SJSA1 (cell line): ENCODE measurements at regions not wholly inside any gene's neighbourhood (a gene's known extent, or its start where the extent isn't known, plus 50 kb on each side); places are given as distances from the start of the nearest gene placed in this dataset.
"Not testable (repeated sequence)": the region's sequence is repeated elsewhere in the genome, so short reads cannot be mapped to it uniquely, and the experiment has no call there.

Experiments used
- DNase-seq, 2 experiments: peaks; one replicate each; pipeline ENCODE4 v3.0.0-alpha.2; 2015 to 2020; ENCODE audit warnings: low spot score in 2 of 2, low read depth in 1 of 2
- H3K27ac ChIP-seq: fragments of 250-450 bp; sonication (Bioruptor Pico); 2 replicates; pipeline ENCODE4 v1.5.1; 2020; ENCODE audit warnings: mild to moderate bottlenecking, moderate library complexity
- H3K27me3 ChIP-seq: fragments of 250-450 bp; sonication (Bioruptor Pico); replicated peaks from 2 replicates; pipeline ENCODE4 v1.5.1; 2020; ENCODE audit warnings: mild to moderate bottlenecking, moderate library complexity
- H3K36me3 ChIP-seq: fragments of 250-450 bp; sonication (Bioruptor Pico); 2 replicates; pipeline ENCODE4 v1.5.1; 2020; ENCODE audit warnings: mild to moderate bottlenecking
- H3K4me1 ChIP-seq: fragments of 250-450 bp; sonication (Bioruptor Pico); replicated peaks from 2 replicates; pipeline ENCODE4 v1.6.1; 2021; ENCODE audit warnings: mild to moderate bottlenecking
- H3K4me3 ChIP-seq: fragments of 250-450 bp; sonication (Bioruptor Pico); 2 replicates; pipeline ENCODE4 v1.5.1; 2020; ENCODE audit warnings: mild to moderate bottlenecking
- H3K9me3 ChIP-seq: fragments of 250-450 bp; sonication (Bioruptor Pico); replicated peaks from 2 replicates; pipeline ENCODE4 v1.5.1; 2020; ENCODE audit warnings: mild to moderate bottlenecking

- H3K27ac ChIP-seq, result no peak overlapping the region
- no peaks in the 10 kb centered on the region for H3K27me3 ChIP-seq
- no peaks in the 10 kb centered on the region for H3K36me3 ChIP-seq
- no peak overlapping the region for H3K4me3 ChIP-seq
- no peaks in the 10 kb centered on the region for H3K9me3 ChIP-seq
- no peak for DNase-seq
- H3K4me1 ChIP-seq, result no peaks in the 10 kb centered on the region
These were observed 505.2 kb downstream of the RMST start for GRCh38 chr12:97967831-97968230.

- Histone ChIP-seq H3K27me3 (no peaks in the 10 kb centered on the region), H3K4me1 (no peaks in the 10 kb centered on the region), H3K4me3 (no peak overlapping the region), H3K27ac (no peak overlapping the region), H3K36me3 (no peaks in the 10 kb centered on the region), H3K9me3 (no peaks in the 10 kb centered on the region)
- no peak for DNase-seq
These were observed 506.1 kb downstream of the RMST start for GRCh38 chr12:97968641-97969197.

GRCh38 chr12:97977870-97978405 is 515.3 kb downstream of the RMST start:
- no peaks in the 10 kb centered on the region for H3K4me1 ChIP-seq
- no peak overlapping the region for H3K4me3 ChIP-seq
- no peak for DNase-seq
- no peaks in the 10 kb centered on the region for H3K27me3 ChIP-seq
- H3K36me3 ChIP-seq, result no peaks in the 10 kb centered on the region
- H3K27ac ChIP-seq, result no peak overlapping the region
- no peaks in the 10 kb centered on the region for H3K9me3 ChIP-seq

GRCh38 chr12:97982684-97983083 is 520.1 kb downstream of the RMST start:
- H3K9me3 ChIP-seq, result no peaks in the 10 kb centered on the region
- DNase-seq, result no peak
- no peak overlapping the region for H3K4me3 ChIP-seq

GRCh38 chr12:97983796-97984195 is 521.2 kb downstream of the RMST start:
- Histone ChIP-seq H3K4me3 (no peak overlapping the region), H3K9me3 (no peaks in the 10 kb centered on the region), H3K36me3 (no peaks in the 10 kb centered on the region), H3K27ac (no peak overlapping the region), H3K27me3 (no peaks in the 10 kb centered on the region), H3K4me1 (no peaks in the 10 kb centered on the region)
- no peak for DNase-seq

More at GRCh38 chr12:97982684-97983083, 520.1 kb downstream of the RMST start:
- H3K36me3 ChIP-seq, result no peaks in the 10 kb centered on the region
- H3K27me3 ChIP-seq, result no peaks in the 10 kb centered on the region
- no peak overlapping the region for H3K27ac ChIP-seq
- H3K4me1 ChIP-seq, result no peaks in the 10 kb centered on the region

- Histone ChIP-seq H3K9me3 (no peaks in the 10 kb centered on the region), H3K4me1 (no peaks in the 10 kb centered on the region), H3K27me3 (no peaks in the 10 kb centered on the region), H3K4me3 (no peak overlapping the region), H3K36me3 (no peaks in the 10 kb centered on the region), H3K27ac (no peak overlapping the region)
- DNase-seq, result no peak
These were observed 521.8 kb downstream of the RMST start for GRCh38 chr12:97984436-97984835.

GRCh38 chr12:97984974-97985580 is 522.5 kb downstream of the RMST start:
- no peaks in the 10 kb centered on the region for H3K9me3 ChIP-seq
- no peak overlapping the region for H3K27ac ChIP-seq
- no peaks in the 10 kb centered on the region for H3K4me1 ChIP-seq
- no peak overlapping the region for H3K4me3 ChIP-seq
- no peaks in the 10 kb centered on the region for H3K27me3 ChIP-seq
- no peaks in the 10 kb centered on the region for H3K36me3 ChIP-seq
- no peak for DNase-seq

- DNase-seq, result no peak
- H3K9me3 ChIP-seq, result no peaks in the 10 kb centered on the region
- no peak overlapping the region for H3K4me3 ChIP-seq
- no peaks in the 10 kb centered on the region for H3K4me1 ChIP-seq
- no peaks in the 10 kb centered on the region for H3K27me3 ChIP-seq
- no peak overlapping the region for H3K27ac ChIP-seq
- no peaks in the 10 kb centered on the region for H3K36me3 ChIP-seq
These were observed 523.2 kb downstream of the RMST start for GRCh38 chr12:97985834-97986233.

GRCh38 chr12:97988588-97988987 is 526.0 kb downstream of the RMST start:
- not testable (repeated sequence) for H3K4me1 ChIP-seq, H3K9me3 ChIP-seq, H3K27ac ChIP-seq, H3K27me3 ChIP-seq, H3K36me3 ChIP-seq, DNase-seq, H3K4me3 ChIP-seq

GRCh38 chr12:97989366-97989940 is 525.9 kb upstream of the TMPO start:
- DNase-seq, result no peak

GRCh38 chr12:97994746-97995484 is 520.5 kb upstream of the TMPO start:
- H3K27me3 ChIP-seq, result 0 out of 2 replicates have a peak, but pooled peaks cover 3% of the 10 kb centered on the region
- no peaks in the 10 kb centered on the region for H3K36me3 ChIP-seq
- H3K27ac ChIP-seq, result no peak overlapping the region
- no peaks in the 10 kb centered on the region for H3K4me1 ChIP-seq
- no peak for DNase-seq
- no peak overlapping the region for H3K4me3 ChIP-seq
- H3K9me3 ChIP-seq, result no peaks in the 10 kb centered on the region

More at GRCh38 chr12:97989366-97989940, 525.9 kb upstream of the TMPO start:
- Histone ChIP-seq H3K27me3 (no peaks in the 10 kb centered on the region), H3K36me3 (no peaks in the 10 kb centered on the region), H3K27ac (no peak overlapping the region), H3K4me1 (no peaks in the 10 kb centered on the region), H3K4me3 (no peak overlapping the region), H3K9me3 (no peaks in the 10 kb centered on the region)

GRCh38 chr12:97995559-97995958 is 519.8 kb upstream of the TMPO start:
- Histone ChIP-seq H3K27ac (no peak overlapping the region), H3K4me3 (no peak overlapping the region), H3K36me3 (no peaks in the 10 kb centered on the region), H3K27me3 (0 out of 2 replicates have a peak, but pooled peaks cover 3% of the 10 kb centered on the region), H3K9me3 (no peaks in the 10 kb centered on the region), H3K4me1 (no peaks in the 10 kb centered on the region)
- DNase-seq, result no peak

GRCh38 chr12:98001430-98001829 is 514.0 kb upstream of the TMPO start:
- H3K27ac ChIP-seq, result no peak overlapping the region
- H3K36me3 ChIP-seq, result no peaks in the 10 kb centered on the region
- H3K4me1 ChIP-seq, result no peaks in the 10 kb centered on the region
- H3K9me3 ChIP-seq, result no peaks in the 10 kb centered on the region
- peaks cover 3% of the 10 kb centered on the region; the same call in 1 of the 2 replicates for H3K27me3 ChIP-seq
- no peak for DNase-seq
- no peak overlapping the region for H3K4me3 ChIP-seq
